Heart left ventricle (tissue), 16 donors: ENCODE measurements at regions not wholly inside any gene's neighbourhood (a gene's known extent, or its start where the extent isn't known, plus 50 kb on each side); places are given as distances from the start of the nearest gene placed in this dataset.
"Not testable (repeated sequence)": the region's sequence is repeated elsewhere in the genome, so short reads cannot be mapped to it uniquely, and the experiment has no call there.

Source experiments
- ATAC-seq, 4 donors: fragments of 200-7000 bp; cut with Tn5 transposase; one replicate each; pipeline ENCODE4 v1.9.1; 2020 to 2022; ENCODE audit warnings: moderate library complexity in 4 of 4, mild to moderate bottlenecking in 3 of 4, moderate number of reproducible peaks in 1 of 4
- DNase-seq, 5 donors: peaks; one replicate each; pipeline ENCODE4 v3.0.0-alpha.2; 2020
- H3K27ac ChIP-seq, 12 donors: fragments of 200-600 bp; sonication (generic) in 4 of 12; one replicate each; pipeline versions ENCODE4 v1.5.0 to v1.8.0; 2016 to 2022; ENCODE audit warnings: mild to moderate bottlenecking in 2 of 12
- H3K27me3 ChIP-seq, 9 donors: fragments of 200-600 bp; sonication (generic) in 2 of 9; one replicate each; pipeline versions ENCODE4 v1.5.1 to v1.8.0; 2016 to 2022; ENCODE audit warnings: mild to moderate bottlenecking in 3 of 9
- H3K36me3 ChIP-seq, 9 donors: fragments of 200-600 bp; sonication (generic) in 2 of 9; one replicate each; pipeline versions ENCODE4 v1.5.0 to v1.8.0; 2018 to 2022; ENCODE audit warnings: mild to moderate bottlenecking in 2 of 9
- H3K4me1 ChIP-seq, 12 donors: fragments of 200-600 bp; sonication (generic) in 4 of 12; one replicate each; pipeline versions ENCODE4 v1.5.0 to v1.8.0; 2016 to 2022; ENCODE audit warnings: mild to moderate bottlenecking in 3 of 12
- H3K4me3 ChIP-seq, 12 donors: fragments of 200-600 bp; sonication (generic) in 4 of 12; one replicate each; pipeline versions ENCODE4 v1.5.0 to v1.8.0; 2017 to 2022; ENCODE audit warnings: mild to moderate bottlenecking in 9 of 12, moderate library complexity in 4 of 12
- H3K9me3 ChIP-seq, 12 donors: fragments of 200-600 bp; sonication (generic) in 4 of 12; one replicate each; pipeline versions ENCODE4 v1.5.0 to v1.8.0; 2016 to 2022; ENCODE audit warnings: mild to moderate bottlenecking in 1 of 12
- CTCF ChIP-seq, 12 donors: fragments of 200-600 bp; sonication (generic) in 4 of 12; IDR thresholded peaks; one replicate each; pipeline versions ENCODE4 v1.5.0 to v1.8.0; 2018 to 2022; ENCODE audit warnings: antibody characterized with exemption in 12 of 12, mild to moderate bottlenecking in 5 of 12
- POLR2A ChIP-seq, 2 donors: fragments of 450-650 bp; IDR thresholded peaks; one replicate each; pipeline ENCODE4 v1.6.1; 2017; ENCODE audit warnings: antibody characterized with exemption in 2 of 2, mild to moderate bottlenecking in 2 of 2, moderate library complexity in 2 of 2
- WGBS, 4 donors: extraction: QIAGEN DNeasy Blood & Tissue Kit in 2 of 4; methylation state at CpG; one replicate each; pipeline versions ENCODE4 v1.1.5 to v1.1.7; 2013 to 2018; 5-methylcytosine and 5-hydroxymethylcytosine counted together
- intact Hi-C, 10 donors: fragments of 100-400 bp; cut with DNase I; formaldehyde crosslinking; loops; one replicate each; pipeline versions ENCODE4 v1.11.1 to v1.14.2; 2022
- donor health status: ischemic (EF 13 %, LVEDD 7.1; RV severe dilation, severe dysfunction).
- donor health status: healthy with polysubstance abuse.
- donor health status: DM: no; HTN: yes; CAD: no.
- donor health status: DM: no; HTN: no; CAD: no.
- donor health status: ischemic (EF 25% LVEDD 6.9; RV normal size, moderate dysfunction).
- donor health status: ischemic (EF 25% LVEDD 5.7; RV mildly dilated, moderate dysfunction).
- donor health status: healthy.
- donor health status: DM: yes; HTN: yes; CAD: no.
- donor health status: ischemic (EF 35%, LVEDD 5.7; RV mildly dilated, moderate dysfunction).
- donor health status: nonischemic (EF 11% LVEDD 7.7; RV severe dilation, severe dysfunction).
- donor health status: DM: yes; HTN: yes; CAD: no.
- donor health status: PGD.
- donor health status: ischemic (EF 29% LVEDD 5.4; RV normal size, mild dysfunction).
- donor health status: nonischemic (EF 23%, LVEDD 6.1; RV moderate dilation, normal function).

DNA sequence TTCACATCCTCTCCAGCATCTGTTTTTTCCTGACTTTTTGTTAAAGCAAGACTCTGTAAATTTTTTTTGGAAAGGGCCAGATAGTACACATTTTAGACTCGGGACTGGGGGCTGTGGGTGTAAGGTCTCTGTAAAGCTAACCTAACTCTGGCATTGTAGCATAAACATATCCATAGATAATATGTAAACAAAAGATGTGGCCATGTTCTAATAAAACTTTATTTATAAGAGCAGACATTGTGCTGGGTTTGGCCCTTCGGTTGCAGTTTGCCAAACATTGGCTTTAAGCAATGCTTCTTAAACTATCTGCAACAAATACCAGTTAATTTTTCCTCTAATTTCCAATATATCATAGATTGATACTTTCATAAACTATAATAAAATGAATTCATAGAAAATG lies 605.2 kb downstream of the EBF1 start:
- H3K27me3 ChIP-seq: no peaks in the 10 kb centered on the region
- H3K36me3 ChIP-seq: no peaks in the 10 kb centered on the region
- intact Hi-C loops: no loop called here
- H3K27ac ChIP-seq: no peak overlapping the region
- H3K4me3 ChIP-seq: no peak overlapping the region
- peaks cover 0 to 16% (median 5%) of the 10 kb centered on the region in 12 donors for H3K4me1 ChIP-seq
- DNase-seq (no peak), ATAC-seq (no peak)
- TF ChIP-seq CTCF (IDR thresholded peaks at IDR 0.05): no peak
- no peak for TF ChIP-seq POLR2A (IDR thresholded peaks at IDR 0.05)
- 85 to 94% (median 93%) methylated on average over 2 of the region's 2 CpGs for WGBS, 4 donors
- H3K9me3 ChIP-seq: no peaks in the 10 kb centered on the region

GRCh38 chr5:158494044-158494443 lies 605.7 kb downstream of the EBF1 start:
- H3K27ac ChIP-seq, ATAC-seq, H3K27me3 ChIP-seq, DNase-seq, intact Hi-C loops, H3K4me3 ChIP-seq, H3K9me3 ChIP-seq, H3K36me3 ChIP-seq: not testable (repeated sequence)
- peaks cover 0 to 17% (median 1%) of the 10 kb centered on the region in 12 donors for H3K4me1 ChIP-seq
- WGBS, 4 donors: 96 to 100% (median 98%) methylated on average over 2 of the region's 2 CpGs

GRCh38 chr5:158492841-158493242 lies 606.9 kb downstream of the EBF1 start:
- no peak for DNase-seq
- H3K4me1 ChIP-seq: peaks cover 0 to 13% (median 0%) of the 10 kb centered on the region in 12 donors
- H3K36me3 ChIP-seq: no peaks in the 10 kb centered on the region
- intact Hi-C loops: no loop called here
- H3K27me3 ChIP-seq: no peaks in the 10 kb centered on the region
- TF ChIP-seq POLR2A (IDR thresholded peaks at IDR 0.05): no peak
- no peak for TF ChIP-seq CTCF (IDR thresholded peaks at IDR 0.05)
- no peak overlapping the region for H3K27ac ChIP-seq
- no peak overlapping the region for H3K4me3 ChIP-seq
- WGBS, 4 donors: 79 to 84% (median 81%) methylated on average over 3 of the region's 3 CpGs
- no peaks in the 10 kb centered on the region for H3K9me3 ChIP-seq
- ATAC-seq: no peak

- TF ChIP-seq CTCF (IDR thresholded peaks at IDR 0.05): no peak
- TF ChIP-seq POLR2A (IDR thresholded peaks at IDR 0.05): no peak
- Histone ChIP-seq H3K4me3 (no peak overlapping the region), H3K27me3 (no peaks in the 10 kb centered on the region), H3K9me3 (no peaks in the 10 kb centered on the region), H3K36me3 (no peaks in the 10 kb centered on the region), H3K4me1 (peaks cover 0 to 18% (median 2%) of the 10 kb centered on the region in 12 donors), H3K27ac (no peak overlapping the region)
- DNase-seq: no peak
- no peak for ATAC-seq
- intact Hi-C loops: no loop called here
These were observed 607.6 kb downstream of the EBF1 start for GRCh38 chr5:158492136-158492535.

- no peaks in the 10 kb centered on the region for H3K36me3 ChIP-seq
- H3K27me3 ChIP-seq: no peaks in the 10 kb centered on the region
- no peak for DNase-seq
- WGBS, 4 donors: 31 to 46% (median 41%) methylated on average over 1 of the region's 1 CpG
- H3K4me3 ChIP-seq: no peak overlapping the region
- no peaks in the 10 kb centered on the region for H3K9me3 ChIP-seq
- H3K27ac ChIP-seq: peak overlapping the region in 8 of 12 donors; percentile 19 to 82 (median 65)
- intact Hi-C loops: loop anchor here in 1 of 10 donors (5.0 to 10.0 kb wide), 2 partner anchors 65 to 313 kb away; no protein-coding TSS in a partner anchor
- H3K4me1 ChIP-seq: peaks cover 0 to 60% (median 25%) of the 10 kb centered on the region in 12 donors
- TF ChIP-seq CTCF (IDR thresholded peaks at IDR 0.05): no peak
- no peak for TF ChIP-seq POLR2A (IDR thresholded peaks at IDR 0.05)
- no peak for ATAC-seq
These were observed 612.1 kb downstream of the EBF1 start for GRCh38 chr5:158487664-158488063.
